ENCODE measurements at regions not wholly inside any gene's neighbourhood (a gene's known extent, or its start where the extent isn't known, plus 50 kb on each side); places are given as distances from the start of the nearest gene placed in this dataset.

DNA sequence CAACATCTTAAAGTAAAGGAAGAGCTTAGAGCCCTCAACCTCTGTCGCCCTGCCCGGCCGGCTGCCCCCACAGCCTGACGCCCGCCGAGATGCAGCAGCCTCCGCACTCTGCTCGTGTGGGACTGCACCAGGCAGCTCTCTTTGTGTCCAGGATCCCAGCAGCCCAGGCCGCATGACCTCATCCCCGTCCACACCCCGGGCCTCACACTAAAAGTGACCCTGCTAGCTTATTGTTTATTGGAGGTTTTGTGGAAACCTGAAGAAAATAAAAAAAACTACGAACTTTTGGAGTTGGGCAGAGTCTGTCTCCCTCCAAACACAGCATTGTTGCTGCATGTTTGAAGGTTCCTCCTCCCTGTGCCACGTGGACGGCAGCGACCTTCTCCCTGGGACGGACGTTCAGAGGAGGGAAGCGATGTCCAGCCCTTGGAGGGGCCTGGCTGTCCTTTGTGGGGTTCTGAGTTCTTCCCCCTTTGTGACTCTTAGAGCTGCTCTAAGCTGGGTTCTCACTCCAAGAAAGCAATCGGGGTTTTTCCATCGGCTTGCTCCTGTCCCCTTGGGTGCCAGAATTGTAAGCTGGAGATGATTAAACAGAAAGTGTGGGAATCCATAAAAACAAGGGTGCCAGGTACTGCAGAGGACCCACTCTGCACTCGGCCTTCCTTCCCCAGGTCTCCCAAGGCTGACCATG lies 103.5 kb upstream of the COL5A1 start:
- Histone ChIP-seq H3K36me3 (ENCODE audit: insufficient read depth, low read length) (no peaks in the 10 kb centered on the region), H4K20me1 (ENCODE audit: insufficient read depth, low read length, poor library complexity, severe bottlenecking) (no peaks in the 10 kb centered on the region), H3K27me3 (ENCODE audit: insufficient read depth, low read length, poor library complexity, severe bottlenecking) (no peaks in the 10 kb centered on the region), H3K4me2 (ENCODE audit: low read depth, low read length, poor library complexity, severe bottlenecking) (no peak overlapping the region), H3K9me2 (replicated peaks; ENCODE audit: low read depth, low read length) (no peaks in the 10 kb centered on the region), H3K4me3 (ENCODE audit: low read length, poor library complexity, severe bottlenecking) (no peak overlapping the region), H3K9me3 (ENCODE audit: insufficient read depth, low read depth, low read length) (no peaks in the 10 kb centered on the region), H3F3A (ENCODE audit: low read depth) (no peaks in the 10 kb centered on the region), H2AFZ (ENCODE audit: low read length) (no peak overlapping the region), H3K4me1 (ENCODE audit: insufficient read depth, low read length, poor library complexity, severe bottlenecking) (no peaks in the 10 kb centered on the region), H3K79me2 (ENCODE audit: insufficient read depth, low read length) (no peaks in the 10 kb centered on the region), H3K9ac (ENCODE audit: low read depth, low read length, poor library complexity, severe bottlenecking) (no peak overlapping the region)
- TF ChIP-seq EZH2phosphoT487 (IDR thresholded peaks at IDR 0.05; ENCODE audit: borderline replicate concordance) = no peak
- TF ChIP-seq, protein P1, sequence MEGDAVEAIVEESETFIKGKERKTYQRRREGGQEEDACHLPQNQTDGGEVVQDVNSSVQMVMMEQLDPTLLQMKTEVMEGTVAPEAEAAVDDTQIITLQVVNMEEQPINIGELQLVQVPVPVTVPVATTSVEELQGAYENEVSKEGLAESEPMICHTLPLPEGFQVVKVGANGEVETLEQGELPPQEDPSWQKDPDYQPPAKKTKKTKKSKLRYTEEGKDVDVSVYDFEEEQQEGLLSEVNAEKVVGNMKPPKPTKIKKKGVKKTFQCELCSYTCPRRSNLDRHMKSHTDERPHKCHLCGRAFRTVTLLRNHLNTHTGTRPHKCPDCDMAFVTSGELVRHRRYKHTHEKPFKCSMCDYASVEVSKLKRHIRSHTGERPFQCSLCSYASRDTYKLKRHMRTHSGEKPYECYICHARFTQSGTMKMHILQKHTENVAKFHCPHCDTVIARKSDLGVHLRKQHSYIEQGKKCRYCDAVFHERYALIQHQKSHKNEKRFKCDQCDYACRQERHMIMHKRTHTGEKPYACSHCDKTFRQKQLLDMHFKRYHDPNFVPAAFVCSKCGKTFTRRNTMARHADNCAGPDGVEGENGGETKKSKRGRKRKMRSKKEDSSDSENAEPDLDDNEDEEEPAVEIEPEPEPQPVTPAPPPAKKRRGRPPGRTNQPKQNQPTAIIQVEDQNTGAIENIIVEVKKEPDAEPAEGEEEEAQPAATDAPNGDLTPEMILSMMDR (conservative IDR thresholded peaks at IDR 0.05; ENCODE audit: low read length) = no peak

DNA sequence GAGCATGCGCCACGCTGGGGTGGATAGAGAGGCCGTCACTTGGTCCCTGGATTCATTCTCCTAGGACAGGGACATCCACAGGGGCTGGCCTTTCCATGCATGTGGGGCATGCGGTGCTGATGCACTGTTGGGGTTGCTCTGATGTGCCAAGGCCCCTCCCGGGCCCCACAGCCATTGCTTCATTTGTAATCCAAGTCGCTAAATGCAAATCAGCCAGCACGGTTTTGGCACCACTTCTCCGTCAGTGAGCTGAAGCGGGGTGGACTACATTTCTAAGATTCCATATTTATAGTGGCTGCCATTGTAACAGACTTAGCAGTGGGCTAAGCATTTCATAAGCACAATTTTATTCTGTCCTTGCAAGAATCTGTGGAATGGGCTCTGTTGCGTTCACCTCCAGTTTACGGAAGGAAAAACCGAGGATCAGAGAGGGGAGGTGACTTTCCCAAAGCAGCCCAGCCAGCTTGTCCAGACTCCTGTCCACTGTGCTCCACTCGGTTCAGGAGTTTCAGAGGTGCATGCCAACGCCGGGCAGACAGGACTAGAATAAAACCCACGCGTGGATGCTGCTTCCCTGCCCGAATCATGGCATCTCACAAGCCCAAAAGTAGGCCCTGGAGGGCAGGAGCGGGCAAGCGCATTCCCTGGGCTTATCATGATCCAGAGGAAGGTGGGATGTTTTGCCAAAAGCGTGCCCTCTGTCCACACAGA lies 102.6 kb upstream of the COL5A1 start:
- no peak overlapping the region for H3K9ac ChIP-seq (ENCODE audit: low read depth, low read length, poor library complexity, severe bottlenecking)
- H3K4me3 ChIP-seq (ENCODE audit: low read length, poor library complexity, severe bottlenecking) = no peak overlapping the region
- no peaks in the 10 kb centered on the region for H4K20me1 ChIP-seq (ENCODE audit: insufficient read depth, low read length, poor library complexity, severe bottlenecking)
- no peaks in the 10 kb centered on the region for H3K9me2 ChIP-seq (replicated peaks; ENCODE audit: low read depth, low read length)
- TF ChIP-seq, protein P1 (conservative IDR thresholded peaks at IDR 0.05; ENCODE audit: low read length) = no peak
- TF ChIP-seq EZH2phosphoT487 (IDR thresholded peaks at IDR 0.05; ENCODE audit: borderline replicate concordance) = no peak
- no peak overlapping the region for H3K4me2 ChIP-seq (ENCODE audit: low read depth, low read length, poor library complexity, severe bottlenecking)
- H3F3A ChIP-seq (ENCODE audit: low read depth) = no peaks in the 10 kb centered on the region
- no peak overlapping the region for H2AFZ ChIP-seq (ENCODE audit: low read length)
- no peaks in the 10 kb centered on the region for H3K36me3 ChIP-seq (ENCODE audit: insufficient read depth, low read length)
- H3K27me3 ChIP-seq (ENCODE audit: insufficient read depth, low read length, poor library complexity, severe bottlenecking) = no peaks in the 10 kb centered on the region
- no peaks in the 10 kb centered on the region for H3K79me2 ChIP-seq (ENCODE audit: insufficient read depth, low read length)
- no peaks in the 10 kb centered on the region for H3K4me1 ChIP-seq (ENCODE audit: insufficient read depth, low read length, poor library complexity, severe bottlenecking)
- H3K9me3 ChIP-seq (ENCODE audit: insufficient read depth, low read depth, low read length) = no peaks in the 10 kb centered on the region

DNA sequence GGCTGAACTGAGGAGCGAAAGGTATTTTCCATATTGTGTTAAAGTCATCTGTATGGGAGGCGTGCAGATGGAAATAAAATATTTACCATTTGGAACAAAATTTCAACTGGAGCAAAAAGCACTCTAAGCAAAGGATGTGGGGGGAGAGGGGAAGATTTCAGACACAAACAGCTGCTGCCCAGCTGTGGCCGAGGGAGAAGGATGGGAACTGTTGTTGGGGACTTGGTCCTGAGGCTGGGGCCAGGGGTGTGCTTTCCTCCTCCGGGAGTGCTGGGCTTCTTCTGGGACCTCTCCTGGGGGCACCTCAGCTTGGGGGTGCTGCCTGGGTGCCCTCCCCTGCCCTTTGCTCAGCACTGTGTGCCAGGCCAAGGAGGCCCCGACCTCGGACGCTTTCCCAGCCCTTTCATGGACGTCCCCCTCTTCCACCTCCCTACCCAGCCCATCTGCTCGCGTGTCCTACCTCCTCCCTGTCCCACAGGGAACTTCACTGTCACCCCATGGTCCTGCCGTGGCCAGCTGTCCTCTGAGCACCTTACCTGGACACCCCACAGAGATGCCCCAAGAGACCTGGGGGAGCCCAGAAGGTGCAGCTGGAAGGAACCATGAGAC lies 101.9 kb upstream of the COL5A1 start:
- TF ChIP-seq, protein P1 (conservative IDR thresholded peaks at IDR 0.05; ENCODE audit: low read length) = no peak
- TF ChIP-seq EZH2phosphoT487 (IDR thresholded peaks at IDR 0.05; ENCODE audit: borderline replicate concordance) = no peak
- no peaks in the 10 kb centered on the region for H3K9me3 ChIP-seq (ENCODE audit: insufficient read depth, low read depth, low read length)
- no peaks in the 10 kb centered on the region for H3K4me1 ChIP-seq (ENCODE audit: insufficient read depth, low read length, poor library complexity, severe bottlenecking)
- H3K27me3 ChIP-seq (ENCODE audit: insufficient read depth, low read length, poor library complexity, severe bottlenecking) = no peaks in the 10 kb centered on the region
- H3K9me2 ChIP-seq (replicated peaks; ENCODE audit: low read depth, low read length) = no peaks in the 10 kb centered on the region
- no peaks in the 10 kb centered on the region for H3K79me2 ChIP-seq (ENCODE audit: insufficient read depth, low read length)
- H3K9ac ChIP-seq (ENCODE audit: low read depth, low read length, poor library complexity, severe bottlenecking) = no peak overlapping the region
- H3K4me3 ChIP-seq (ENCODE audit: low read length, poor library complexity, severe bottlenecking) = no peak overlapping the region
- no peak overlapping the region for H2AFZ ChIP-seq (ENCODE audit: low read length)
- H3K36me3 ChIP-seq (ENCODE audit: insufficient read depth, low read length) = no peaks in the 10 kb centered on the region
- no peaks in the 10 kb centered on the region for H4K20me1 ChIP-seq (ENCODE audit: insufficient read depth, low read length, poor library complexity, severe bottlenecking)
- no peaks in the 10 kb centered on the region for H3F3A ChIP-seq (ENCODE audit: low read depth)
- no peak overlapping the region for H3K4me2 ChIP-seq (ENCODE audit: low read depth, low read length, poor library complexity, severe bottlenecking)
